ENCODE measurements at regions not wholly inside any gene's neighbourhood (a gene's known extent, or its start where the extent isn't known, plus 50 kb on each side); places are given as distances from the start of the nearest gene placed in this dataset.

DNA sequence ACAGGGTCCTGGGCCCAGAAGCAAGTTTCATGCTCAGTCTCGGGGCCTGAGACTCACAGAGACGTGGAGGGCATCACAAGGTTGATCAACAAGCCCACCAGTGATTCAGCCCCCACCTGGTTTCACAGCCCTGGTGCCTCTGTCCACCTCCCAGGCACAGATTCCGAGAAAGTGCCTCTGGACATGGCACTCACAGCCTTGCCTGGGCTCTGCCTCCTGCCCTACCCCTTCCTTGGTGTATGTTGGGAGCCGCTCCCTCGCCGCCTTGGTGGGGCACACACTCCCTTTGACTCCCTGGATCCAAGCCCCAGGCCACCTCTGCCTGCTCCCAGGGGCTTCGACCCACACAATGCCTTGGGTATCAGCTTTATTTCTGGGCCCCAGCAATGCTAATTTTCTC lies 200.8 kb upstream of the PPP2R2D start:
- DNase-seq: no peak

DNA sequence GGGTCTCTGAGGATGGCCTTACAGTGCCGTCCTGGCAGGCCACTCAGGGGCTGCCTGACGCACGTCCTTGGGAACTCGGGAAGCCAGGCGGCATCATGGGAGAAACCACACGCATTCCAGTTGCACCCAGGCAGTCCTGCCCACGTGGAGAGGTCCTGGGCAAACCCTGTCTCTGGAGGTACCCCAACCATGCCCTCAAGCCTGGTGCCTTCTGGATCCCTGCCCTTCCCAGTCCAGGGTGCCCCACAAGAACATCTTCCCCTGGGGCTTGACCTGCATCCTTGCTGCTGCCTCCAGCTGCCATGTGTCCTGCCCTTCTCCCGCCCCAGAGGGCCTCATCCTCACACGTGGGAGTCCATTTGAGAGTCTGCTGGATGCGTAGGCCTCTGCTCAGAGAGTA lies 200.3 kb upstream of the PPP2R2D start:
- no peak for DNase-seq

- no peak for DNase-seq
Measured at GRCh38 chr10:131701131-131701947, 199.5 kb upstream of the PPP2R2D start.

DNA sequence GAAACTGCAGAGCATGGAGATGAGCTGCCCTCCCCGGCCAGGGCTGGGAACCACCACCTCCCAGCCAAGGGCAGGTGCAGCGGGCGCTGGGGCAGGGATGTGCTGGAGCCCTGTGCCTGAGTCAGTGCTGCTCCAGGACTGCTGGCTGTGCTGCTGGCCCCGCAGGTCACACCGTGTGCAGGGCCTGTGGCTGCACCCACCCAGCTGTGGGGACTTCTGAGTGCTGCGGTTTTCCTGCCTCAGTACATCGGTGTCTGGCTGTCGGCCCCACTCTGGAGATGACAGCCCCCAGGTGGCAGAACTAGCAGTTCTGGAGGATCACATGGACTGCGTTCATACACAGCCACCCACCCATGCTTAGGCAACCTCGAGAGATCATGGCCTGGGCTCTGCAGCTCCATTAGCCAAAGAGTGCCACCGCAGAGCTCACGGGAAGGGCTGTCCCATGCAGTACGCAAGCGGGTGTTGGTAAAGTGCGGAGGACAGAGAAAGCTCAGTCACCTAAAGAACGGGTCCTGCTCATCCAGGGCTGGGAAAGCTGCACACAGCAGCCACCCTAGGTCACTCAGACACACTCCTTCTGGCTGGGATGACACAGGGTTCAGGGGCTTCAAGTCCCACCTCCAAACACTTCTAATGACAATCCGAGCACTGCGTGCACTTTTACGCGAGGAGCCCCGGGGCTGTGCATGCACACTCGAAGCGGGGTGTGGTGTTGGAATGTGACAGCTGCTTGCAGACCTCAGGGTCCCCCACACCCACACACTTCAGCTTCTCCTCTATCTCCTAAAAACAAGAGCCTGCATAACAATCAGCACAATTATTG lies 198.1 kb upstream of the PPP2R2D start:
- no peak for DNase-seq

DNA sequence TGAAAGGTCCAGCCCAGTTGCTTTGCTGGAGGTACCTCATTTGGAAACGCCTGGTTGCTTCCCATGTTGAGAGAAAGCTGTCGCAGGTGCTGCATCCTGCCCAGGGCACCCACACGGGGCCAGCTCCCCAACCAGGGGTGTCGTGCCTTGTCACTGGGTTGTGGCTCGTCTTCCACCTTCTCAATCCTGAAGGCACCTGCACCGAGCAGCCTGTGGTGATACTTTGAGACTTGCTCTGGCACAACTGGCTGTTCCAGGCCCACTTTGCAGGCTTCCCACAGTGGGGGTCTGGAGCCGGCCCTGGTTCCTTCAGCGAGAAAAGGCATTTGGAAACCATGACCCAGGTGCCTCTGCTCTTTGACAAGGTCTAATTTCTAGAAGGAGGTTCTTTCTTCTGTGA lies 197.3 kb upstream of the PPP2R2D start:
- DNase-seq: no peak

DNA sequence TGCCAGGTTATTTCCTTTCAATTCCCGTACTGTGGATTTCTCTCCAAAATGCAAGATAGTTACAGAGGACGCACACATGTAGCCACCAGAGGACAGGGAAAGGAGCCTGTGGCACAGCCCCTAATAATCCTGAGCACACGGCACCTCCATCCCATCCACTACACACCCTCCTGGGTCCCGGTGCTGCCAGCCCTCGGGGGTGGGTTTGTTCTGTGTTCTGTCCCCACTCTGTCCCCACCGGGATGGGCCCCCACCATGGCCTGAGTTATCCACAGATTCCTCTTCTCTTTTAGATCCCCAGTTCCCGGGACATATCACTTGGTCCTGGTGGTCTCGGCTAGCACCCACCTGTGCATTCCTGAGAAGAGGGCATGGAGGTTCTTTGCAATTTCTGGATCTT lies 196.9 kb upstream of the PPP2R2D start:
- DNase-seq: no peak

DNA sequence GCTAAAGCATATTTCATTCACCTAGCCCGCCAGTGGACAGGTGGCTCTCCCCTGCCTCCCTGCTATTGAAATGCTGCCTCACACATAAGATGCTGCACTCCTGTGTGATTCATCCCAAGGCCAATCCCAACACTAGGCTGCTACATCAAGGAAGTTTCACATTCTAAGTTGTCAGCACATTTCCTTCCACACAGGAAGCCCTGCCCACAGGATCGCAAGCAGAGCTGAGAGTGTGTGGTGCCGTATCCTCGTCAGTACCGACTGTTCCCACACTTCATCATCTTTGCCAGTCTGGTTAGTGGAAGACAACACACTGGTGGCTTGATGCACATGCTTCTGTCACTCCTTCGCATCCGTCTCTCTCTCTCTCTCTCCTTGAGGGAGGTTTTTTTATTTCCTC lies 194.3 kb upstream of the PPP2R2D start:
- DNase-seq: no peak

DNA sequence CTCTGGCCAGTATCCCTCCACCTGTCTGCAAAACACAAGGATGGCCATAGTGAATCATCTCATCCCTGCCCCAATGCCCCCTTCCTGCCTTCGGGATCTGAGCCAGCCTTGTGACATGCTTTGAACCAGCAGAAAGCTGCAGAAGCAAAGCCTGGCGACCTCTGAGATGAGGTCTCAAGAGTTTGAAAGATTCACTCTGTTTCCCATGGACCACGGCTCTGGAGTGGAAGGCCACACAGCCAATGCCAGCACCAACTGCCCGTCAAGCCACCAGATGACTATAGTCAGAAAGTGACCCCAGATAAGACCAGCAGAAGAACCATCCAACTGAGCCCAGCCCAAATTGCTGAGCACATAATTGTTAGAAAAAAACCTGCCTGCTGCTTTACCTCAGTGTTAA lies 193.9 kb upstream of the PPP2R2D start:
- DNase-seq: no peak

GRCh38 chr10:131708225-131708880 lies 192.5 kb upstream of the PPP2R2D start:
- DNase-seq: no peak

GRCh38 chr10:131710142-131710861 lies 190.5 kb upstream of the PPP2R2D start:
- no peak for DNase-seq

- no peak for DNase-seq
Measured at GRCh38 chr10:131722121-131722520, 178.7 kb upstream of the PPP2R2D start.

GRCh38 chr10:131722525-131723264 lies 178.1 kb upstream of the PPP2R2D start:
- no peak for DNase-seq

DNA sequence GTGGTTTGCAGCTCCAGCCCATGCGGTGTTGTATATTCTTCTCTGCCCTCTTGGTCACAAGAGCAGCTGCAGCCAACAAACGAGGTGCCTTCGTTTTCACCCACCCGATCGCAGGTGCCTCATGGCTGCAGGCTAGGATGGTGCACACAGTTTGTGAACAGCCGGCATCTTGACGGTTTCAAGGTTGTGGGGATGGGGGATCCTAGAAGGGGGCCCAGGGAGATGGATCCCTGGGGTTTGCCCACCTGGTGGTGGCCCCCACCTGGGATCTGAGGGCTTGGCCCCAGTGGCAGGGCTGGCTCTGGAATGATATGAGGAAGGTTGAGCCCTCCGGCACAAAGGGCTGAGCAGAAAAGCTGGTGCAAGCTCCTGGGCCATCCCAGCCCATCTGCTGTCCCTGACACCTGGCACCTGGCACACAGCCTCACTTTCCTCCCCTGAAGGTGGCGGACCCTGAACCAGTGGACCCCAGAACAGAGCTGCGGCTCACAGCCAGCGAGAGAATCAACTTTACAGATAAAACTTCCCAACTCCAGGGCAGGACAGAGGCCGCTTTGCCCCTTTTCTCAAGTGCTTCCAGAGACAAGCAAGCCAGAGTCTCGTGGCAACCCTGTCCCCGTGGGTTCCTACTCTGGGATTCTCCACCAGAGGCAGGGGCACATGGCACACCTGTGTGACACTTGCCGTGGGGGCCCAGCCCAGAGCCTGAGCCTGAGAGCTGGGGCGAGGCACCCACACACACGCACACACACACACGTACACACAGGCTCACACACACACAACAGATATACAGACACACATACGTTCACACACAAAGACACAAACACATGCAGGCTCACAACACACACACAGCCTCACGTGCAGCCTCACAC lies 177.3 kb upstream of the PPP2R2D start:
- DNase-seq: no peak

GRCh38 chr10:131724169-131724545 lies 176.7 kb upstream of the PPP2R2D start:
- no peak for DNase-seq

- no peak for DNase-seq
Measured at GRCh38 chr10:131724891-131725580, 175.8 kb upstream of the PPP2R2D start.

GRCh38 chr10:131725581-131726069 lies 175.2 kb upstream of the PPP2R2D start:
- no peak for DNase-seq

- DNase-seq: peak in 28 of 58 donors; percentile 6 to 83 (median 26)
Measured at GRCh38 chr10:131726076-131726880, 174.5 kb upstream of the PPP2R2D start.

DNA sequence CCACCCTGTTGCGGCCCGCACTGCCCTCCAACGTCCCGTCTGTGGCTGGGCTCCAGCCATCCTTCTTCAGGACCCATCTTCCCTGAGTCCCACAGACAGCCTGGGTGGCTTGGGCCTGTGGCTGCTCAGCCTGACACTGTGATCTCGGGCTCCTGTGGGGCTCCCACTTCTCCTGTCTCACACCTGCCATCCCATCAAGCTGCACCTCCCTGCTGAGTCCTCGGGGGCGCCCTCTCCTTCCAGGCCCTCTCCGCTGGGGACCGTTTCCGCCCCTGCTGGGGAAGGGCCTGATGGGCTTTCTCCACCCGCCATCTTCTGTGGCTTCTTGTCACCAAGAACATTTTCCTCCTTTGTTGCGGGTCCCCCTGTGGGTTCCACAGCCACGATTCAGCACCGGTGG lies 173.8 kb upstream of the PPP2R2D start:
- DNase-seq: no peak
